C4-2B (cell line): ENCODE measurements at regions not wholly inside any gene's neighbourhood (a gene's known extent, or its start where the extent isn't known, plus 50 kb on each side); places are given as distances from the start of the nearest gene placed in this dataset.

Experiments
- H3K27ac ChIP-seq: fragments of 450-650 bp; 2 replicates; pipeline ENCODE4 v1.5.1; 2017
- CTCF ChIP-seq: fragments of 450-650 bp; conservative IDR thresholded peaks from 2 replicates; pipeline ENCODE4 v1.5.1; 2017; ENCODE audit warnings: mild to moderate bottlenecking
- ZFX ChIP-seq: fragments of 450-650 bp; IDR thresholded peaks from 2 replicates; pipeline ENCODE4 v1.6.1; 2017

GRCh38 chr6:164169355-164169754 lies 754.8 kb downstream of the QKI start:
- TF ChIP-seq CTCF: no peak
- no peak overlapping the region for H3K27ac ChIP-seq

GRCh38 chr6:164168595-164168994 lies 754.1 kb downstream of the QKI start:
- TF ChIP-seq ZFX: no peak
- TF ChIP-seq CTCF: no peak
- no peak overlapping the region for H3K27ac ChIP-seq

DNA sequence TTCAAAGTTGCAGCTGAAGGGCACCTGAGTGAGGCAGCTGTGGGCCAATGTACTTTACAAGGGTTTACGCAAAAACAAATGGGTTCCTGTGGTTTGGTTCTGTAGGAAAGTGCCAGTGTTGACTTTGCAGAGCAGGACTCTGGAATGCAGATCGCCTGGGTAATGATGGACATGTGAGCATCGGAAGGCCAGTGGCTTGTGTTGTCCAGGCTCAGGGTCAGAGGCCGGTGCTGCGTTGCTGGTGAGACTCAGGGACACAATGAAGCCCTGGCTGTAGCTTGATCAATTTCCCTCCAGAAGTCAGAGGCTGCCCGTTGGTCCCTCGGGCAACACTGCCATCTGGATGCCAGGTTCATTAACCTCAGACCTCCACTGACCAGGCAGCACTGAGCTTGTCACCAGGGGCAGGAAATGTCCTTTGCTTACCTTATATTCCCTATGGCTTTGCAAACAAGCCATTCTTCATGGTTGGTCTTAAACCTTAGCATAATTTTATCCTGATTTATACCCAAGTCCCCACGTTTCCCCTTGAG lies 753.4 kb downstream of the QKI start:
- no peak overlapping the region for H3K27ac ChIP-seq
- TF ChIP-seq ZFX: no peak
- TF ChIP-seq CTCF: no peak

DNA sequence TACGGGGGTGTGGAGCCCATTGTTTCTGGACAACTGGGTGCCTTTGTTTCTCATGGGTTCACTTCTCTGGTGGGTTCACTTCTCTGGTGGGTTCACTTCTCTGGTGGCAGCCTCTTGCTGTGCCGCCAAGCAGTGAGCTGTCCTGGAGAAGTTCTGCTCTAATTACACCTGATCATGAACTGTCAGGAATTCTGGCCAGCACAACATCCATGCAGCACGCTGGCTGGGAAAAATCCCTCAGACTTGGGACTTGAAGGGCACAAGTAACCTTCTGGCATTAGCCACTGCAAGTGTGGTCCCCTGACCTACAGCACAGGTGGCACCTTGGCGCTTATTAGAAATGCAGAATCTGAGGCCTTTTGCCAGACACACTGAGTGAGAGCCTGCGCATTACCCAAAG lies 752.5 kb downstream of the QKI start:
- TF ChIP-seq CTCF: no peak
- TF ChIP-seq ZFX: no peak
- H3K27ac ChIP-seq: no peak overlapping the region

DNA sequence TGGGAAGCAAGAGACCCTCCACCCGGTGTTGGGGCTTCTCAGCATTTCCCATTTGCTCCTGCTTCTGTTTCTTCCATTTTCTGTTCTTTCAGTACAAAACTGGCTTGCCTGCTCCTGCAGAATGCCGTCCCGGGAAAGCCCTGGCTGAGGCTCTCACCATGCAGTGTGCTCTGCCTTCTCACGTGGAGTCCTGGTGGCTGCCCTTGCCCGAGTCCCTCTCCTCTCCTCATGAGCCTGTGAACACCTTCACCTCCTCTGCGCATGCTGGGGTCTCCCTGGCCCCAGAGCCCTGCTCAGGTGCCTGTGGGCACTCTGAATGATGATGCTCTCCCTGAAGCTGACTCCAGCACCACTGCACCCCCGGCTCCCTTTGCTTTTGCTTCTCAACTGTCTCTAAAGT lies 752.0 kb downstream of the QKI start:
- no peak overlapping the region for H3K27ac ChIP-seq
- no peak for TF ChIP-seq CTCF
- no peak for TF ChIP-seq ZFX

GRCh38 chr6:164164876-164165275 lies 750.4 kb downstream of the QKI start:
- no peak for TF ChIP-seq CTCF
- no peak for TF ChIP-seq ZFX
- no peak overlapping the region for H3K27ac ChIP-seq

DNA sequence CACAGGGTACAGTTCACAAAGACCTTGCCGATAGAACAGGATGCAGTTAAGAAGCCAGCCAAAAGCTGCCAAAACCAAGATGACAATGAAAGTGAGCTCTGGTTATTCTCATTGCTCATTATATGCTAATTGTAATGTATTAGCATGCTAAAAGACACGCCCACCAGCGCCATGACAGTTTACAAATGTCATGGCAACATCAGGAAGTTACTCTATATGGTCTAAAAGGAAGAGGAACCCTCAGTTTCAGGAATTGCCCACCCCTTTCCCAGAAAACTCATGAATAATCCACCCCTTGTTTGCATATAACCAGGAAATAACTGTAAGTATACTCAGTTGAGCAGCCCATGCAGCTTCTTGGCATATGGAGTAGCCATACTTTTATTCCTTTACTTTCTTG lies 748.7 kb downstream of the QKI start:
- no peak overlapping the region for H3K27ac ChIP-seq

More for the DNA sequence above, 748.7 kb downstream of the QKI start:
- TF ChIP-seq CTCF (no peak), ZFX (no peak)
